ENCODE measurements at regions not wholly inside any gene's neighbourhood (a gene's known extent, or its start where the extent isn't known, plus 50 kb on each side); places are given as distances from the start of the nearest gene placed in this dataset.

- no peaks in the 10 kb centered on the region for H3K4me1 ChIP-seq
- intact Hi-C loops (cut with DNase I; ENCODE audit: low total_unique reads) = no loop called here
- DNase-seq = no peak
- H3K27me3 ChIP-seq = no peaks in the 10 kb centered on the region
- TF ChIP-seq, protein P1, sequence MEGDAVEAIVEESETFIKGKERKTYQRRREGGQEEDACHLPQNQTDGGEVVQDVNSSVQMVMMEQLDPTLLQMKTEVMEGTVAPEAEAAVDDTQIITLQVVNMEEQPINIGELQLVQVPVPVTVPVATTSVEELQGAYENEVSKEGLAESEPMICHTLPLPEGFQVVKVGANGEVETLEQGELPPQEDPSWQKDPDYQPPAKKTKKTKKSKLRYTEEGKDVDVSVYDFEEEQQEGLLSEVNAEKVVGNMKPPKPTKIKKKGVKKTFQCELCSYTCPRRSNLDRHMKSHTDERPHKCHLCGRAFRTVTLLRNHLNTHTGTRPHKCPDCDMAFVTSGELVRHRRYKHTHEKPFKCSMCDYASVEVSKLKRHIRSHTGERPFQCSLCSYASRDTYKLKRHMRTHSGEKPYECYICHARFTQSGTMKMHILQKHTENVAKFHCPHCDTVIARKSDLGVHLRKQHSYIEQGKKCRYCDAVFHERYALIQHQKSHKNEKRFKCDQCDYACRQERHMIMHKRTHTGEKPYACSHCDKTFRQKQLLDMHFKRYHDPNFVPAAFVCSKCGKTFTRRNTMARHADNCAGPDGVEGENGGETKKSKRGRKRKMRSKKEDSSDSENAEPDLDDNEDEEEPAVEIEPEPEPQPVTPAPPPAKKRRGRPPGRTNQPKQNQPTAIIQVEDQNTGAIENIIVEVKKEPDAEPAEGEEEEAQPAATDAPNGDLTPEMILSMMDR (IDR thresholded peaks at IDR 0.05) = no peak
- no peak overlapping the region for H3K4me3 ChIP-seq
- H3K9me3 ChIP-seq = no peaks in the 10 kb centered on the region
- H3K36me3 ChIP-seq = no peaks in the 10 kb centered on the region
- H3K27ac ChIP-seq = no peak overlapping the region
Observed at GRCh38 chr10:106508950-106509349, 655.6 kb downstream of the SORCS1 start.

DNA sequence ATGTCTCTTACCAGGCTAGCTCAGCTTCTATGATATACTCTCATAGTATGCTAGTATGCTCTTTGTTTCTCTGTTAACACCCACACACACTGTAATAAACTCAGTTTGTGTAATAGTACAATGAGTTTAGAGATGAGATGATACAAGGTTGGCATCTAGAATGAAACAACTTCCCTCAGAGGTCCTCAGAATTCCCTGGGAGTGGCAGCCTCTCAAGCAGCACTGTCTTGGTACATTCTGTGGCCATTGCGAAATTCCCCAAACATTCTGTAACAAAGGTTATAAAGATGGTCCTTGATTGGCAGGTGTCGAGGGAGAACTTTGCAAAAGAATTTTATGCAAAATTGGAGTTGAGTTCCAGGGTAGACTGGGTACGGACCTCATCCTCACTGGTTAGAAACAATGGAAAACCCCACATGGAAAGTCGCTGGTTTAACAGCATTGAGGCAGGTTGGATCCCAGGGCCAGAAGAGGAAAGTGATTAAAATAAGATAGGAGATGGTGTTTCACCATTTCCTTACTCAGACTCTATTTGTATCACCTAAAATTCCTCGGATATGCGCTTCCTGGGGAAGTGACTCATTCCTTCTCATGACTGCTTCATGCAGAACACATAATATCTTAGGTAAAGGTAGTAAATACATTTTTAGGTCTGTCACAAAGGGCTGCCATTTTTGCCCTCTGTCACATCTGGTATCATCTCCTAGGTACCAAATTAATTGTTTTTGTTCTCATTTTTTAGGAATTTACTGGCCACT, 657.8 kb downstream of the SORCS1 start:
- Histone ChIP-seq H3K9me3 (no peaks in the 10 kb centered on the region), H3K36me3 (no peaks in the 10 kb centered on the region), H3K4me3 (no peak overlapping the region), H3K27me3 (no peaks in the 10 kb centered on the region), H3K4me1 (no peaks in the 10 kb centered on the region), H3K27ac (no peak overlapping the region)
- no peak for DNase-seq
- TF ChIP-seq, protein P1 (IDR thresholded peaks at IDR 0.05) = no peak
- intact Hi-C loops (cut with DNase I; ENCODE audit: low total_unique reads) = no loop called here

DNA sequence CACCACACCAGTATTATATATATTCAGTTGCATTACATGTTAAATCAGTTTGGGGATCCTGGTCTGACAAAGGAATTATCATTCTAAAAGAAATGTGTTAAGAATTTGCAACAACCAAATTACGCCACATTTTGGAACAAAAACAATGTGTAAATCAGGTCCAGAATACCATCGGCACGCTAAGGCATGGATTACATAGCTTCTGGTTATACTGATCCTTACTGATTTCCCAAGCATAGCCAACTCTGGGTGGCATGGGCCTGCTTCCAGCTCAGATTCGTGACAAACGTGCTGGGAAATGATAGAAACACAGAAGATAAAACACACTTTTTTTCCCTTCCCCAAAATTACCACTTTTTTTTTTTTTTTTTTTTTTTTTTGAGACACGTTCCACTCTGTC, 660.0 kb downstream of the SORCS1 start:
- intact Hi-C loops (cut with DNase I; ENCODE audit: low total_unique reads) = no loop called here
- H3K27me3 ChIP-seq = no peaks in the 10 kb centered on the region
- no peak for DNase-seq
- no peaks in the 10 kb centered on the region for H3K9me3 ChIP-seq
- no peaks in the 10 kb centered on the region for H3K4me1 ChIP-seq
- no peak overlapping the region for H3K4me3 ChIP-seq
- no peaks in the 10 kb centered on the region for H3K36me3 ChIP-seq
- TF ChIP-seq, protein P1 (IDR thresholded peaks at IDR 0.05) = no peak
- no peak overlapping the region for H3K27ac ChIP-seq

- intact Hi-C loops (cut with DNase I; ENCODE audit: low total_unique reads) = no loop called here
- H3K27me3 ChIP-seq = no peaks in the 10 kb centered on the region
- TF ChIP-seq, protein P1 (IDR thresholded peaks at IDR 0.05) = no peak
Observed at GRCh38 chr10:106502641-106503040, 661.9 kb downstream of the SORCS1 start.

DNA sequence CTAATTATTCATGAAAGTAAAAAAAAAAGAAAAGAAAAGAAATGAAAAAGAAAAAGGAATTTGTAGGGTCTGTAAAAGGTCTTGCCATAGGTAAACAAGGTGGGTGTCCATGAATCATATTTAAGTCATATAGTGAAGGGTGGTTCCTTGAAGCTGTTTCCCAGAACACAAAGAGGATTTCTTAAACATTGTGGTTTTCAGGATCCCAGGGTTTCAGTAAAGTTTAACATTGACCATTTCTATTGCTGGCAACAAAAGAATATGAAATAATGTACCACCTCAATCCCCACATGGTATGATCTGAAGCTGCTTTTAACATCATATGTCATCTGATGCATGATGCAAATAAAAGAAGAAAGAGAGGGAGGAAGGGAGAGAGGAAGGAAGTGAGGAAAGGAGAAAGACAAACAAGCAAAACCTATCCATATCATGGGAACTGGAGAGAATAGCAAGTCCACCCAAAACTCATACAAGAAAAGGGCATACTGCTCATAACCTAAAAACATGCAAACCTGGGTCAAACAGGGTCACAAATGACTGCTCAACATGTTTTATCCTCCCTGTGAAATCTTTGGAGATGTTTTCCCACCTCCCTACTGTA, 663.5 kb downstream of the SORCS1 start:
- no peak overlapping the region for H3K4me3 ChIP-seq
- H3K36me3 ChIP-seq = no peaks in the 10 kb centered on the region
- no peaks in the 10 kb centered on the region for H3K4me1 ChIP-seq
- H3K27ac ChIP-seq = no peak overlapping the region
- no peaks in the 10 kb centered on the region for H3K27me3 ChIP-seq
- no peak for DNase-seq
- TF ChIP-seq, protein P1 (IDR thresholded peaks at IDR 0.05) = no peak
- intact Hi-C loops (cut with DNase I; ENCODE audit: low total_unique reads) = no loop called here
- H3K9me3 ChIP-seq = no peaks in the 10 kb centered on the region

More at GRCh38 chr10:106502641-106503040, 661.9 kb downstream of the SORCS1 start:
- H3K9me3 ChIP-seq = no peaks in the 10 kb centered on the region
- no peaks in the 10 kb centered on the region for H3K4me1 ChIP-seq
- H3K4me3 ChIP-seq = no peak overlapping the region
- DNase-seq = no peak
- no peaks in the 10 kb centered on the region for H3K36me3 ChIP-seq
- H3K27ac ChIP-seq = no peak overlapping the region

Measured in tibial artery (tissue), 4 donors.